Thyroid gland (tissue), 4 donors: ENCODE measurements at regions not wholly inside any gene's neighbourhood (a gene's known extent, or its start where the extent isn't known, plus 50 kb on each side); places are given as distances from the start of the nearest gene placed in this dataset.

Experiments used
- CTCF ChIP-seq, 6 experiments: fragments of 200-600 bp in 3 of 6; fragments of 450-650 bp in 3 of 6; sonication (generic) in 3 of 6; IDR thresholded peaks; one replicate each; pipeline ENCODE4 v1.5.1; 2016 to 2019; ENCODE audit warnings: antibody characterized with exemption in 6 of 6, mild to moderate bottlenecking in 2 of 6, inconsistent platforms in 1 of 6, moderate library complexity in 1 of 6
- POLR2A ChIP-seq, 2 donors: fragments of 450-650 bp; IDR thresholded peaks; one replicate each; pipeline ENCODE4 v1.6.1; 2017; ENCODE audit warnings: antibody characterized with exemption in 2 of 2, mild to moderate bottlenecking in 2 of 2, moderate library complexity in 1 of 2

- TF ChIP-seq POLR2A (IDR thresholded peaks at IDR 0.05) (no peak), CTCF (IDR thresholded peaks at IDR 0.05) (no peak)
Measured at GRCh38 chr21:27827972-27828371, 861.1 kb upstream of the ADAMTS5 start.
